ENCODE measurements at regions not wholly inside any gene's neighbourhood (a gene's known extent, or its start where the extent isn't known, plus 50 kb on each side); places are given as distances from the start of the nearest gene placed in this dataset.

GRCh38 chr6:56380476-56380875 is 133.1 kb upstream of the COL21A1 start:
- no peak overlapping the region for H3K27ac ChIP-seq (ENCODE audit: low read depth, low read length)
- 30 to 63% (median 51%) methylated on average over 1 of the region's 1 CpG for WGBS, 3 donors

GRCh38 chr6:56378966-56379585 is 131.7 kb upstream of the COL21A1 start:
- 60 to 88% (median 75%) methylated on average over 7 of the region's 7 CpGs for WGBS, 3 donors
- H3K27ac ChIP-seq (ENCODE audit: low read depth, low read length), result no peak overlapping the region

DNA sequence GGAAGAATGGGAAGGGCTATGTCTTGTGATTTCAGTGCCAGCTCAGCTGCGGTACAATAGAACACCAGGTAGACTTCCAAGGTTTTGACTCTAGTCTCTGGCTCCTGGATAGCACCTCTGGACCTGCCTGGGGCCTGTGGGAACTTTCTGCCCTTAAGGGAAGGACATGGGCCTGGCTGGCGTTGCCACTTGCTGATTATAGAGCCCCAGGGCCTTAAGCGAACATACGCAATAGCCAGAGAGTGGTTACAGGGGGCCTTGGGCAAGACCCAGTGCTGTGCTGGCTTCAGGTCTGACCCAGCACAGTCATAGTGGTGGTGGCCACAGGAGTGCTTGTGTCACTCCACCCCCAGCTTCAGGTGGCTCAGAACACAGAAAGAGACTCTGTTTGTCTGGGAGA is 131.1 kb upstream of the COL21A1 start:
- WGBS, 3 donors, result 88 to 98% (median 91%) methylated on average over 4 of the region's 4 CpGs
- no peak overlapping the region for H3K27ac ChIP-seq (ENCODE audit: low read depth, low read length)

- WGBS, 3 donors, result 92 to 97% (median 95%) methylated on average over 2 of the region's 2 CpGs
- no peak overlapping the region for H3K27ac ChIP-seq (ENCODE audit: low read depth, low read length)
Measured at GRCh38 chr6:56377295-56377694, 129.9 kb upstream of the COL21A1 start.

- no peak overlapping the region for H3K27ac ChIP-seq (ENCODE audit: low read depth, low read length)
- WGBS, 3 donors, result 91 to 95% (median 94%) methylated on average over 3 of the region's 3 CpGs
Measured at GRCh38 chr6:56375806-56376205, 128.4 kb upstream of the COL21A1 start.

DNA sequence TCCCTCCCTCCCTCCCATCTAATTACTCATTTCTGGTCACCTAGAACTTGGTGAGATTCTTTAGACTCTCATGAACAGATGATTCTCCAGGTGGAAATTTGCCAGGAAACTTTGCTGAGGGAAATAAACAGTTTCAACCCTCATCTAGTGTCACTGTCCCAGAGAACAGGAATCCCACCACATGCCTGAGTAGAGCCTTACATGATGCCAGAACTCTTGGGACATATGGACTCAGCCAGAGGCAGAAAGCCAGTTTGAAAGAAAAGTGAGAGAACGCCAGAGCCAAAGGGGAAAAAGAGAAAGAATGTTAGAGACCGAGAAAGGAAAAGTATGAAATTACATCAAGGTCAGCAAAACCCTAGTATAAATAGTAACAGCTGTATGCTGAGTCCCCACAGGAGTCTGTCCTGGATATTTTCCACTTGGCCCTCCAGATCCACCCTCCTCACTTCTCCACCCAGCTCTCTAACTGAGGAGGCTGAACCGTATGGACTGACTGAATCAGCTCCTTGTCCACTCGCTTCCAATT is 127.5 kb upstream of the COL21A1 start:
- H3K27ac ChIP-seq (ENCODE audit: low read depth, low read length), result no peak overlapping the region
- 50 to 68% (median 54%) methylated on average over 4 of the region's 4 CpGs for WGBS, 3 donors

DNA sequence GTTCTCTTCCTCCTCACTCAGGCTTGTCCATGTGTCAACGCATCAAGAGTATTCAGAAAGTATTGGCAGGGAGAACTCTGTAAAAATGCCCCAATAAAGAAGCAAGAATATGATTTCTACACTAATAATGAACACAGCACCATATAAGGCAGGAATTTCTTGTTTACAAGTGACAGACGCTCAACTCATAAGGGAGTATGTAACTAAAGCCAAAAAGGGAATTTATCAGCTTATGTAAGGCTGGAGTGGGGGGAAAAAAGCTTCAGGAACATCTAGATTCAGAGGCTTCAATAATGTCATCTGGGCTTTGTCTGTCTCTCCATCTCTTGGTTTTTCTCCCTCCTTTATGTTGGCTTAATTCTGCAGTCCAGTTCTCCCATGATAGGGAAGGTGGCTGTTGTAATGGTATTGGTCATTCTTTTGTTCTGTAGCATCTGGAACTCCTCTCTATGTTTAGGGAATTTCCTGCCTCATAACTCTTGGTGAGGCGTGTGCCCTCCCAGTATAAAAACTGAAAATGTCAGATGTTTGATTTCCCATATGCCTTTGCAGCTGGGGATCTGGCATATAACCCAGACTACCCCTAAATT is 125.1 kb upstream of the COL21A1 start:
- WGBS, 3 donors, result 60 to 80% (median 61%) methylated on average over 3 of the region's 3 CpGs
- H3K27ac ChIP-seq (ENCODE audit: low read depth, low read length), result no peak overlapping the region

DNA sequence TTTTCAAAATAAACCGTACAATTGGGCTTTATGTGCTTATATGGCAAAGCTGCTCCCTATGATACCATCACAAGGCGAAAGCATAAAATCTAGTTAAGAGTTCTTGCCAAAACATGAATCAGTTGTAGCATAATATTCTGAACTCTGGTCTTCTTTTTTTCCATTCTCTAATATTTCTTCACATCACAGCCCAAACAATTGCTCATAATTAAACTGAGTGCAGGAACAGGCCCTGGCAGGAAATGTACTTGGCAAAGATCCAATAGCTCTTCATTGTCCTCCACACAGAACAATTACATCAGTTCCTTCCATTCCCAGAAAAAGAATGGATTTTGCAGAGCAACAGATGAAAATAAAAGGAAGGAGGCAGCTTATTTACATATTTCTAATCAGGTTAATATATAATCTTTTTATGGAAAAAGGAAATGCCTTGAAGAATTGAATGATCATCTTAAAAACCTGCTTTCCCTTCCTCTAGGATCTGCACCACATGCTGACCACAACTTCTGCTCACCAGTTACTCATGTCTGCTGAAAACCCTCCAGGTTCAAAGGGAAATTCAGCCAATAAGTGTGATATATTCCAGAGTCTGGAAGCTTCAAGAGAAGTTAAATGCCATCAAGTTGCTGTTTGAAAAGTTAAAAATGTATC is 123.3 kb upstream of the COL21A1 start:
- WGBS, 3 donors, result 34 to 46% (median 44%) methylated on average over 2 of the region's 2 CpGs
- H3K27ac ChIP-seq (ENCODE audit: low read depth, low read length), result no peak overlapping the region

- no peak overlapping the region for H3K27ac ChIP-seq (ENCODE audit: low read depth, low read length)
- 29 to 57% (median 36%) methylated on average over 10 of the region's 10 CpGs for whole genome bisulfite sequencing, 3 donors
Measured at GRCh38 chr6:56370127-56370540, 122.8 kb upstream of the COL21A1 start.

DNA sequence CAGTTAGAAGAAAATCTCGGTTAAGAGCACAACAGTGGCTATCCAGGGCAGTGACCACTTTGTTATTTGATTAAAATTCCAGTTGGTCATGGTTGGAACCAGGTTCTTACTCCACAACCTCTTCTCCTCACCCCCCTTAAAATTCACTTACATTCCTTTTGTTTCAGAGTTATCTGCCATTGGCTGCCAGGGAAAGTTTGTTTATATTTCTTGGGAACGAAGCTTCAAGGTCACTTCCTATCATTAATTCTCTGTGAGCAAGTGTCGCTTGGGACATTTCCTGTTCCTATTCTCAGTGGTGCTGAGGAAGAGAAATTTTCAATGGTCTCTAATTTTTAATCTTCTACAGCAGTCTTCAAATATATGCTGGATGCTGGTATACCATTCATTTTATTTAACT is 121.1 kb upstream of the COL21A1 start:
- 37 to 51% (median 44%) methylated on average over 3 of the region's 3 CpGs for WGBS, 3 donors
- H3K27ac ChIP-seq (ENCODE audit: low read depth, low read length), result no peak overlapping the region

DNA sequence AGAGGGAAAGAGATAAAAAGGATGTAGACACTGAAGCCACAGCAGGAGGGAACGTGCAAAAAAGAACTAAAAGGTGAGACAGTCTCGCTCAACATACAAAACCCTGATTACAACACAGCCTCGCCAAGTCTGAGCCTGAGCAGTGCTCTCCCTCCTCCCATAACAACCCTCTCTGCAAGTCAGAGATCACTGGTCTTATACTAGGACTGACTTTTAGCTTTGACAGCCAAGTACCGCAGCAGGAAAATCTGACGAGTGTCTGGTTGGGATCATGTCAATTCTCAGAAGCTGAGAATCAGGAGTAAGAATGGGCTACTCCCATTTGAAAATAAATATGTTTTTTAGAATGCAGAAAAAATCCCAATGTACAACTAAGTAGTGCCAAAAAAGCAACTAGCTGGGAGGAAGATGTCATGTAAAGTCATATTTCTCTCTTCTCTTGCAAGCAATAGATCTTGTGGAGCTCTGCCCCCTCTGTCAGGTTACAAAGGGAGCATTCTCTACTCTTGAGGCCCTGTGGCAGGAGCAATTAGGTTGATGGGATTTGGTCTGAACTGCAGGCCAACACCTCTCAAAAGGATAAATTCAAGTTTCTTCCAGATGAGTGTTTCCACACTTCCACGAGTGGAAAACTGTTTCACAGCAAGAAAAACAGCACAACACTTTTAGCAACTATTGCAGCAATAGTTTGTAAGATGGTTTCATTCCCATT is 118.9 kb upstream of the COL21A1 start:
- H3K27ac ChIP-seq (ENCODE audit: low read depth, low read length), result no peak overlapping the region
- WGBS, 3 donors, result 51 to 67% (median 55%) methylated on average over 6 of the region's 6 CpGs

DNA sequence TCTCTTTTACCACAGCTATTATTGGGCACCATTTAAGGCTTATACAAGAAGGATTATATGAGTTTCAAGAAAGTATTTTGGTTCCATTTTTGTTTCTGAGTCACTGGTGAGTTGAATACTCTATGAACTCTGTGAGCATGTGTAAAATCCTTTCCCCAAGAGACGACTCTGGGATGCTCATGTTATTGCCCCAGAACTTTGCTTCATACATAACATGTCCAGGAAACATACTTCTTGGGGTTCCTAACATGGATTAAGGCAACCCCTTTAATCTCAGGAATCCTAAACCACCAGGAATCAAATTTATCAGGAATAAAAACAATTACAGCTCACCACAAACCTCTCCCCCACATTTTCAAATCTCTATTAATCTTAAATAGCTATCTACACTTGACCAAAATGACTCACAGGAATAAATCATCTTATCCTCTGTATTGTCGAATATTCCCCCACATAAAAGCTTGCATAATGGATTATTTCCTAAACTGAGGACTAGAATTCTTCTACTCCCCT is 117.5 kb upstream of the COL21A1 start:
- WGBS, 3 donors, result 48 to 66% (median 51%) methylated on average over 2 of the region's 2 CpGs
- H3K27ac ChIP-seq (ENCODE audit: low read depth, low read length), result no peak overlapping the region

- no peak overlapping the region for H3K27ac ChIP-seq (ENCODE audit: low read depth, low read length)
Measured at GRCh38 chr6:56364431-56364826, 117.0 kb upstream of the COL21A1 start.

GRCh38 chr6:56363796-56364430 is 116.5 kb upstream of the COL21A1 start:
- 56 to 85% (median 82%) methylated on average over 5 of the region's 5 CpGs for WGBS, 3 donors
- no peak overlapping the region for H3K27ac ChIP-seq (ENCODE audit: low read depth, low read length)

DNA sequence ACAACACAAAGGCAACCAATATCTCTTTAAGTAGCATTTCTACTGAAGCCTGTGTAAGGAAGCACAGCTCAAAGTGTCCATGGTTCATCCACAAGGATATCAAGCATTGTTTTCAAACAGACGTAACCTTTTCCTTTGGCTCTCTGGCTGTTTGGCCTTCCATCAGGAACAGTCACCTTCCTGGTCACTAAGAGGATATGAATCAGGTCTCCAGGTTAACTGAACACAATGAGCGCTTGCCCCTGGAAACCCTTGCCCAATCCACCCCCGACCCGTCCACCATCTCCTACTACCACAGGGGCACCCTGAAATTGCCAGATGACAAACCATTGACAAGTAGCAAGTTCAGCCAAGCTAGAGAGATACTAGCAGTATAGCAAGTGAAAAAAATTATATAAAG is 114.4 kb upstream of the COL21A1 start:
- no peak overlapping the region for H3K27ac ChIP-seq (ENCODE audit: low read depth, low read length)
- WGBS, 3 donors, result 72 to 89% (median 77%) methylated on average over 4 of the region's 4 CpGs

GRCh38 chr6:56359201-56359899 is 112.0 kb upstream of the COL21A1 start:
- 30 to 31% (median 31%) methylated on average over 9 of the region's 9 CpGs for WGBS, 3 donors
- no peak overlapping the region for H3K27ac ChIP-seq (ENCODE audit: low read depth, low read length)

- H3K27ac ChIP-seq (ENCODE audit: low read depth, low read length), result no peak overlapping the region
- WGBS, 3 donors, result 64 to 79% (median 78%) methylated on average over 6 of the region's 6 CpGs
Measured at GRCh38 chr6:56357616-56358373, 110.4 kb upstream of the COL21A1 start.

Data from adipose tissue (tissue), 3 donors.